Right atrium auricular region (tissue), 2 donors: ENCODE measurements at regions not wholly inside any gene's neighbourhood (a gene's known extent, or its start where the extent isn't known, plus 50 kb on each side); places are given as distances from the start of the nearest gene placed in this dataset.

Experiments used
- DNase-seq: peaks from one replicate; pipeline ENCODE4 v3.0.0-alpha.2; 2019; ENCODE audit warnings: low spot score
- H3K27ac ChIP-seq, 2 donors: fragments of 200-600 bp; sonication (generic); 1 replicate in 1 of 2; 2 replicates in 1 of 2; pipeline ENCODE4 v1.5.1; 2016 to 2019
- H3K27me3 ChIP-seq, 2 donors: fragments of 200-600 bp; sonication (generic); one replicate each; pipeline versions ENCODE4 v1.5.1 to v1.6.0; 2017 to 2019
- H3K36me3 ChIP-seq: fragments of 200-600 bp; sonication (generic); one replicate; pipeline ENCODE4 v1.5.1; 2016
- H3K4me1 ChIP-seq, 2 donors: fragments of 200-600 bp; sonication (generic); one replicate each; pipeline versions ENCODE4 v1.5.1 to v1.6.0; 2017 to 2019
- H3K4me3 ChIP-seq, 2 donors: fragments of 200-600 bp; sonication (generic); 1 replicate in 1 of 2; 2 replicates in 1 of 2; pipeline ENCODE4 v1.5.1; 2017 to 2019; ENCODE audit warnings: mild to moderate bottlenecking in 1 of 2, moderate library complexity in 1 of 2
- H3K9me3 ChIP-seq, 2 donors: fragments of 200-600 bp; sonication (generic); one replicate each; pipeline ENCODE4 v1.5.1; 2019
- TF ChIP-seq, protein P1 (sequence below), 2 donors: fragments of 200-600 bp; sonication (generic); IDR thresholded peaks; one replicate each; pipeline ENCODE4 v1.5.1; 2019; ENCODE audit warnings: antibody characterized with exemption in 2 of 2

DNA sequence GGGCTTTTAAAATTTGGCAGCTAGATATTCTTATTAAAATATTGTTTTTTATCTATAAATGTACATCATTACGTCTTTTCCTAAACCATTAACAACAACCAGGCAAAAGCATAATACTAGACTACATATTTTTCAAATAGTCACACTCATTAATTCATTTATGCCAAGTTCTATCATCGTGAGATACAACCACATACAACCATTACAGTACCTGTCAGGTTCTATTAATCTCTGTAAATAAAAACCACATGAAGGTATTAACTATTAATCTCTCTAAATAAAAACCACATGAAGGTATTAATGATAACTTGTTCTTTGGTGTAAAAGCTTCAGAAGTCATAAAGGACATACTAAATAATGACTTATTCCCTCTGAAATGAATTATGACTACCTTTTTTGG is 432.7 kb downstream of the TMX3 start:
- no peaks in the 10 kb centered on the region for H3K4me1 ChIP-seq
- H3K27me3 ChIP-seq, result no peaks in the 10 kb centered on the region
- TF ChIP-seq, protein P1, sequence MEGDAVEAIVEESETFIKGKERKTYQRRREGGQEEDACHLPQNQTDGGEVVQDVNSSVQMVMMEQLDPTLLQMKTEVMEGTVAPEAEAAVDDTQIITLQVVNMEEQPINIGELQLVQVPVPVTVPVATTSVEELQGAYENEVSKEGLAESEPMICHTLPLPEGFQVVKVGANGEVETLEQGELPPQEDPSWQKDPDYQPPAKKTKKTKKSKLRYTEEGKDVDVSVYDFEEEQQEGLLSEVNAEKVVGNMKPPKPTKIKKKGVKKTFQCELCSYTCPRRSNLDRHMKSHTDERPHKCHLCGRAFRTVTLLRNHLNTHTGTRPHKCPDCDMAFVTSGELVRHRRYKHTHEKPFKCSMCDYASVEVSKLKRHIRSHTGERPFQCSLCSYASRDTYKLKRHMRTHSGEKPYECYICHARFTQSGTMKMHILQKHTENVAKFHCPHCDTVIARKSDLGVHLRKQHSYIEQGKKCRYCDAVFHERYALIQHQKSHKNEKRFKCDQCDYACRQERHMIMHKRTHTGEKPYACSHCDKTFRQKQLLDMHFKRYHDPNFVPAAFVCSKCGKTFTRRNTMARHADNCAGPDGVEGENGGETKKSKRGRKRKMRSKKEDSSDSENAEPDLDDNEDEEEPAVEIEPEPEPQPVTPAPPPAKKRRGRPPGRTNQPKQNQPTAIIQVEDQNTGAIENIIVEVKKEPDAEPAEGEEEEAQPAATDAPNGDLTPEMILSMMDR (IDR thresholded peaks at IDR 0.05), result no peak
- DNase-seq, result no peak
- no peaks in the 10 kb centered on the region for H3K36me3 ChIP-seq
- no peak overlapping the region for H3K27ac ChIP-seq
- H3K9me3 ChIP-seq, result no peaks in the 10 kb centered on the region
- no peak overlapping the region for H3K4me3 ChIP-seq

- no peaks in the 10 kb centered on the region for H3K36me3 ChIP-seq
- DNase-seq, result no peak
- no peak overlapping the region for H3K4me3 ChIP-seq
- TF ChIP-seq, protein P1 (IDR thresholded peaks at IDR 0.05), result no peak
- H3K27ac ChIP-seq, result no peak overlapping the region
- H3K9me3 ChIP-seq, result no peaks in the 10 kb centered on the region
- H3K4me1 ChIP-seq, result no peaks in the 10 kb centered on the region
- H3K27me3 ChIP-seq, result no peaks in the 10 kb centered on the region
Measured at GRCh38 chr18:68275616-68276015, 439.3 kb downstream of the TMX3 start.

DNA sequence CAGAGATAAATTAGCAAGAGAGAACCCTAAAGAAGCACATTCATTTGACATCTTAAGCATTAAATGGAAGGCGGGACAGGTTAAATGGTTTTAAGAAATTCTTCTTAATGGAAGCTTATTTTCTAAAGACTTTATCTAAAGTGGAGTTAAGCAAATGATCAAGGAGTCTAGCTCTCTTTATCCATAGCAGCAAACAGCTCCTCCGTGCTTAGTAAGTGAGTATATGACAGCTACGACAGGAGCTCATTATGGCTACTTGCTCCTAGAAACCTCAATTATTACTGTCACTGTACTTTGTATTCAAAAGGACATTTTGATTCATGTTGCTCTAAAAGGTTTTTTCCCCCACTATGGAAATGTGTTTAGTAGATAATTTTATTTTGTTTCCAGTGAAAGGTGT is 444.9 kb downstream of the TMX3 start:
- TF ChIP-seq, protein P1 (IDR thresholded peaks at IDR 0.05), result no peak
- DNase-seq, result no peak

DNA sequence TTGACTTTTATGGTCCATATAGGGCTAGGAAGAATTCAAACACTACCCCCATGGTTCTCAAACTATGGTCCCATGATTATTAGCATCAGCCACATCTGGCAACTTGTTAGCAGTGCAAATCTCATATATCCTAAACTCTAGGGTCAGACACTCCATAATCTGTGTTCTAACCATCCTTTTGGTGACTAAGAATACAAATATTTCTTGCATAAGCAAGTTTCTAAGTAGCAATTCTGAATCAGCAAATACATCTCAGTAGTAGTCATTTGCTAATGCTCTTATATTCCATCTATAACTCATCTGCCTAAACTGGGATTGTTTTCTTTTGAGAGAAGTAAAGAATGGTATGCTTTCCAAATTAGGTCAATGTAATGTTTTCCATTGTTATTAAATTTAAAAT is 447.3 kb downstream of the TMX3 start:
- H3K4me3 ChIP-seq, result no peak overlapping the region
- H3K27ac ChIP-seq, result no peak overlapping the region
- no peaks in the 10 kb centered on the region for H3K9me3 ChIP-seq
- no peak for DNase-seq
- H3K36me3 ChIP-seq, result no peaks in the 10 kb centered on the region
- no peaks in the 10 kb centered on the region for H3K4me1 ChIP-seq
- TF ChIP-seq, protein P1 (IDR thresholded peaks at IDR 0.05), result no peak
- H3K27me3 ChIP-seq, result no peaks in the 10 kb centered on the region

More for the DNA sequence above, 444.9 kb downstream of the TMX3 start:
- Histone ChIP-seq H3K9me3 (no peaks in the 10 kb centered on the region), H3K36me3 (no peaks in the 10 kb centered on the region), H3K27me3 (no peaks in the 10 kb centered on the region), H3K4me1 (no peaks in the 10 kb centered on the region), H3K27ac (no peak overlapping the region), H3K4me3 (no peak overlapping the region)

DNA sequence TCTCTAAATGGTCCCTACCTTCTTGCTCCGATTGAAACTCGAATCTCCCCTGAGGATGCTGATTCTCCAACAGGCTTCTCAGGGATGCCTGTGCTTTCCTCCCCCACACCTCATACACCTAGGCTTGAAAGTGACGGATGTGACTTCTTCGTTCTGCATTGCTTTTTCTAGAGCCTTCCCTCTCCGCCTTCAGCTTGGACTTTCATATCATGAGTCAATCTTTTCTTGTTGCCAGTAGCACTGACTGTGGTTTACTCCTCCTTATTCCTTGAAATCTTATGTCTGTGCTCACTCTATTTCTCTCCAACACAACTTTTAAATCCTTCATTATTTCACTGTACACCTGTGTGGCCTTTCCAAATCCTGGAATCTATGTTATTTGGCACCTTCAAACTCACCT is 451.4 kb downstream of the TMX3 start:
- DNase-seq, result no peak
- no peaks in the 10 kb centered on the region for H3K27me3 ChIP-seq
- H3K4me1 ChIP-seq, result no peaks in the 10 kb centered on the region
- no peak overlapping the region for H3K4me3 ChIP-seq
- no peaks in the 10 kb centered on the region for H3K9me3 ChIP-seq
- no peak overlapping the region for H3K27ac ChIP-seq
- TF ChIP-seq, protein P1 (IDR thresholded peaks at IDR 0.05), result no peak
- no peaks in the 10 kb centered on the region for H3K36me3 ChIP-seq

DNA sequence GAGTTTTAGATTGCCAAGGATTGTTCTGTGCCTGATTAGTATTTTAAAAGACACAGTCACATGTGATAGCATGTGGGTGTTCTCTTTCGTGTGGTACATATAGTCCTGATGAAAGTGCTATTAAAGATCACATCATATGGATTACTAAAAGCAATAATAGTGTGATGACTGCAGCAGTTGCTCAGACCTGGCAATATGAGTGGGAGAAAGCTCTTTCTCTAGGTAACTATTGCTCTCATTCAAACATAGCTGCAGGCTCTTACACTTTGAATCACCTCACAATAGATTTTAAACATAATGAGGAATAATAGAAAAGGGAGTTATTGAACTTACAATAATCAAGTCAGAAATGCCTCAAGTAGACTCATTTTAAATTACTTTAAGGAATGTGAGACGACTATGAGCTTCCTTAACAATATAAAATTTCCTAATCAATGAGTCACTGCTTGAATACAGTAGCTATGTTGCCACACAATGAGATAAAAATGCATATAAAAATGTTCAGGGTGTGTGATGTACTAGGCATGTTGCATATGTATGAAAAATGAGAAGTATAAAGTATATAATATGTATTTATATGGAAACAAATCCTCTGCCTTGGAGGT is 452.1 kb downstream of the TMX3 start:
- H3K4me1 ChIP-seq, result no peaks in the 10 kb centered on the region
- no peaks in the 10 kb centered on the region for H3K9me3 ChIP-seq
- TF ChIP-seq, protein P1 (IDR thresholded peaks at IDR 0.05), result no peak
- no peak overlapping the region for H3K4me3 ChIP-seq
- H3K27ac ChIP-seq, result no peak overlapping the region
- no peaks in the 10 kb centered on the region for H3K36me3 ChIP-seq
- H3K27me3 ChIP-seq, result no peaks in the 10 kb centered on the region
- DNase-seq, result no peak
